ENCODE measurements at regions not wholly inside any gene's neighbourhood (a gene's known extent, or its start where the extent isn't known, plus 50 kb on each side); places are given as distances from the start of the nearest gene placed in this dataset.

DNA sequence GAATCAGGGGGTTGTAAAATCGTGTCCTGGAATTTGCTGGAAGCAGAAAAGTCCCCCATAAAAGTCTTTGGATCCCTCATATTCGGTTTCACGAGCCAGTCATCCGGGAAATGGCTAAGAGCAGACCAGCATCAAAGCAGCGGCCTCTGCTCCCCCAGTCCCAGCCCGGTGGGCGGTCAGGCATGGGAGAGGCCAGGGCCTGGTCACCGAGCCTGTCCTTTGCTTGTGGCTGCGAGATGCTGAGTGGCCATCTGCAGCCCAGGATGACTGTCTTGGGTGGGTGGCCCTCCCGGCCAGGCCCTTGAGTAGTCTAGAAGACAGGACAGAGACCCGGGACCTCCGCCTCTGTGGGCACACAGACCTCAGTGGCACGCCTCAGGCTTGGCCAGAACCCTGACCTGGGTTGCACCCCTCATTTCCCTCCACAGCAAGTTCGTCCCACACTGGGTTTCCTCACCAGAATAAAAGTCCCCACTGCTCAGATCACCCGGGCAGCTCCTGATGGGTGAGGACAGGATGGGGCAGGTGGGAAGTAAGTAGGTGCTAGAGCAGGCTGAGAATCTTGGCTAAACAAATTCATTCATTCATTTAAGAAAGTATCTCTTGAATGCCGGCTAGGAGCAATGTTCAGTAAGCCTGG is 172.1 kb downstream of the BMP7 start:
- no peak overlapping the region for H2AFZ ChIP-seq (ENCODE audit: low read length)
- H4K91ac ChIP-seq (ENCODE audit: insufficient read length, low read depth, low read length), result no peak overlapping the region
- no peak overlapping the region for H3K18ac ChIP-seq (ENCODE audit: insufficient read length, low read depth, low read length)
- H3K14ac ChIP-seq (ENCODE audit: insufficient read depth, low read length), result no peak overlapping the region
- no peaks in the 10 kb centered on the region for H3K4me1 ChIP-seq (ENCODE audit: insufficient read depth, low read length)
- H4K8ac ChIP-seq (replicated peaks; ENCODE audit: insufficient read length, low read depth, low read length), result no peak overlapping the region
- no peaks in the 10 kb centered on the region for H3K79me2 ChIP-seq (ENCODE audit: insufficient read depth, low read length)
- Mint-ChIP-seq H3K4me1 (peaks cover 11 to 22% of the 10 kb centered on the region in 2 experiments), H3K9me3 (peaks cover 0 to 10% of the 10 kb centered on the region in 2 experiments; a peak in 1 of 5 replicates), H3K27me3 (ENCODE audit: low read depth) (peaks cover 31% of the 10 kb centered on the region), H3K36me3 (ENCODE audit: insufficient read depth in 1 of 3, low read depth in 3 of 3) (no peaks in the 10 kb centered on the region; a peak in 1 of 7 replicates), H3K27ac (no peak overlapping the region; a peak in 1 of 7 replicates), H3K4me3 (no peak overlapping the region)
- peaks cover 2% of the 10 kb centered on the region for H4K20me1 ChIP-seq (ENCODE audit: control insufficient read depth, insufficient read depth, insufficient read length)
- no peak for DNase-seq
- no peak overlapping the region for H2BK12ac ChIP-seq (ENCODE audit: insufficient read length, low read depth, low read length)
- H3K9ac ChIP-seq (ENCODE audit: extremely low read depth, insufficient read length, low read length), result no peak overlapping the region
- H2AK5ac ChIP-seq (ENCODE audit: insufficient read length, low read length), result no peak overlapping the region
- no peak overlapping the region for H3K4me2 ChIP-seq (ENCODE audit: insufficient read depth, insufficient read length, low read length)
- no peaks in the 10 kb centered on the region; the same call in 1 of the 2 replicates for H3K27me3 ChIP-seq (ENCODE audit: insufficient read depth, low read length)
- H2BK15ac ChIP-seq (ENCODE audit: low read depth, low read length), result no peak overlapping the region
- no CpG with 5 or more reads among the region's 16 CpGs for WGBS (ENCODE audit: extremely low coverage, insufficient read length, low lambda C conversion rate)
- H3K27ac ChIP-seq (ENCODE audit: insufficient read length, low read depth, low read length), result no peak overlapping the region
- no peak overlapping the region for H2BK20ac ChIP-seq (ENCODE audit: low read depth, low read length, poor library complexity, severe bottlenecking)
- H3K23ac ChIP-seq (ENCODE audit: insufficient read length, low read depth, low read length), result no peak overlapping the region
- no peaks in the 10 kb centered on the region for H3K79me1 ChIP-seq (ENCODE audit: insufficient read depth, low read depth, low read length, poor library complexity, severe bottlenecking)
- no peak overlapping the region for H3T11ph ChIP-seq (ENCODE audit: low read length)
- H3K23me2 ChIP-seq (ENCODE audit: insufficient read length, low read depth, low read length, poor library complexity, severe bottlenecking), result no peaks in the 10 kb centered on the region
- H4K5ac ChIP-seq (ENCODE audit: insufficient read length, low read depth, low read length), result no peak overlapping the region
- H3K56ac ChIP-seq (ENCODE audit: insufficient read length, low read depth, low read length), result no peak overlapping the region
- no peaks in the 10 kb centered on the region for H3K9me3 ChIP-seq (ENCODE audit: control insufficient read depth, low read depth, low read length)
- no peak overlapping the region for H2BK5ac ChIP-seq (ENCODE audit: insufficient read length, low read length)
- H3K4ac ChIP-seq (ENCODE audit: low read depth, low read length), result no peak overlapping the region
- no peak overlapping the region for H2BK120ac ChIP-seq (ENCODE audit: low read depth, low read length, poor library complexity, severe bottlenecking)
- TF ChIP-seq, protein P1, sequence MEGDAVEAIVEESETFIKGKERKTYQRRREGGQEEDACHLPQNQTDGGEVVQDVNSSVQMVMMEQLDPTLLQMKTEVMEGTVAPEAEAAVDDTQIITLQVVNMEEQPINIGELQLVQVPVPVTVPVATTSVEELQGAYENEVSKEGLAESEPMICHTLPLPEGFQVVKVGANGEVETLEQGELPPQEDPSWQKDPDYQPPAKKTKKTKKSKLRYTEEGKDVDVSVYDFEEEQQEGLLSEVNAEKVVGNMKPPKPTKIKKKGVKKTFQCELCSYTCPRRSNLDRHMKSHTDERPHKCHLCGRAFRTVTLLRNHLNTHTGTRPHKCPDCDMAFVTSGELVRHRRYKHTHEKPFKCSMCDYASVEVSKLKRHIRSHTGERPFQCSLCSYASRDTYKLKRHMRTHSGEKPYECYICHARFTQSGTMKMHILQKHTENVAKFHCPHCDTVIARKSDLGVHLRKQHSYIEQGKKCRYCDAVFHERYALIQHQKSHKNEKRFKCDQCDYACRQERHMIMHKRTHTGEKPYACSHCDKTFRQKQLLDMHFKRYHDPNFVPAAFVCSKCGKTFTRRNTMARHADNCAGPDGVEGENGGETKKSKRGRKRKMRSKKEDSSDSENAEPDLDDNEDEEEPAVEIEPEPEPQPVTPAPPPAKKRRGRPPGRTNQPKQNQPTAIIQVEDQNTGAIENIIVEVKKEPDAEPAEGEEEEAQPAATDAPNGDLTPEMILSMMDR (conservative IDR thresholded peaks at IDR 0.05), result no peak
